ENCODE measurements at regions not wholly inside any gene's neighbourhood (a gene's known extent, or its start where the extent isn't known, plus 50 kb on each side); places are given as distances from the start of the nearest gene placed in this dataset.

DNA sequence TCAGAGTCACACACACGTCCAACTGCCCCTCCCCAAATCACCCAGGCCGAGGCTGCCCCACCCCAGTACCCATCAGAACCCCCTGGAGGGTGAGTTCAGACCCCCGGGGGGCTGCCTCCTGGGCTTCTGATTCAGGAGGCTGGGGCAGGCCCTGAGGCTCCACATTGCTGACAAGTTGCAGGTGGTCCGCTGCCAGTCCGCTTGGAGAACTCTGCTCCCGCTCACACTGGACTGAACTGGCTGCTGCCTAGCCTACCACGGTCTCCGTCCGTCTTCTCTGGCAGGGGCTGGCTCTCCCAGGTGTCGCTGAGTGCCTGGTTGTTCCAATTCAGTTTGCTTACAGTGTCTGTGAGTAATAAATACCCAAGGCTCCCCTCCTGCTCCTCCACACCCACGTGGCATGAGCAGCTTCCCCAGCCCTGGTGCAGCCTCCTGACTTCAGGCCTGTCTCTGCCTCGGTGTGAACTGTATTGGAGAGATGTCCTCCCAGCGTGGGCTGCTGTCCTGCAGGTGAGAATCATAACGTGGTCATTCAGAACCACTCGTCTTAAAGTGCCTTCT lies 163.4 kb downstream of the LAT start:
- TF ChIP-seq EZH2 (IDR thresholded peaks at IDR 0.05): no peak
- TF ChIP-seq, protein P1, sequence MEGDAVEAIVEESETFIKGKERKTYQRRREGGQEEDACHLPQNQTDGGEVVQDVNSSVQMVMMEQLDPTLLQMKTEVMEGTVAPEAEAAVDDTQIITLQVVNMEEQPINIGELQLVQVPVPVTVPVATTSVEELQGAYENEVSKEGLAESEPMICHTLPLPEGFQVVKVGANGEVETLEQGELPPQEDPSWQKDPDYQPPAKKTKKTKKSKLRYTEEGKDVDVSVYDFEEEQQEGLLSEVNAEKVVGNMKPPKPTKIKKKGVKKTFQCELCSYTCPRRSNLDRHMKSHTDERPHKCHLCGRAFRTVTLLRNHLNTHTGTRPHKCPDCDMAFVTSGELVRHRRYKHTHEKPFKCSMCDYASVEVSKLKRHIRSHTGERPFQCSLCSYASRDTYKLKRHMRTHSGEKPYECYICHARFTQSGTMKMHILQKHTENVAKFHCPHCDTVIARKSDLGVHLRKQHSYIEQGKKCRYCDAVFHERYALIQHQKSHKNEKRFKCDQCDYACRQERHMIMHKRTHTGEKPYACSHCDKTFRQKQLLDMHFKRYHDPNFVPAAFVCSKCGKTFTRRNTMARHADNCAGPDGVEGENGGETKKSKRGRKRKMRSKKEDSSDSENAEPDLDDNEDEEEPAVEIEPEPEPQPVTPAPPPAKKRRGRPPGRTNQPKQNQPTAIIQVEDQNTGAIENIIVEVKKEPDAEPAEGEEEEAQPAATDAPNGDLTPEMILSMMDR (IDR thresholded peaks at IDR 0.05): no peak
